Testis (tissue), 2 donors: ENCODE measurements at regions not wholly inside any gene's neighbourhood (a gene's known extent, or its start where the extent isn't known, plus 50 kb on each side); places are given as distances from the start of the nearest gene placed in this dataset.
"Not testable (repeated sequence)": the region's sequence is repeated elsewhere in the genome, so short reads cannot be mapped to it uniquely, and the experiment has no call there.

Experiments
- DNase-seq: peaks from one replicate; pipeline ENCODE4 v3.0.0-alpha.2; 2019
- H3K27ac ChIP-seq, 2 donors: fragments of 200-600 bp; sonication (generic); one replicate each; pipeline ENCODE4 v1.5.1; 2019
- H3K27me3 ChIP-seq: fragments of 200-600 bp; sonication (generic); one replicate; pipeline ENCODE4 v1.5.1; 2019
- H3K36me3 ChIP-seq: fragments of 200-600 bp; sonication (generic); one replicate; pipeline ENCODE4 v1.5.1; 2017; ENCODE audit warnings: low read depth; ENCODE audit errors: missing control alignments
- H3K4me1 ChIP-seq: fragments of 200-600 bp; sonication (generic); one replicate; pipeline ENCODE4 v1.5.1; 2019
- H3K4me3 ChIP-seq, 2 donors: fragments of 200-600 bp; sonication (generic); one replicate each; pipeline ENCODE4 v1.5.1; 2017 to 2019
- H3K9me3 ChIP-seq: fragments of 200-600 bp; sonication (generic); one replicate; pipeline ENCODE4 v1.5.1; 2017
- CTCF ChIP-seq, 3 experiments: fragments of 450-650 bp in 2 of 3; fragments of 200-600 bp in 1 of 3; sonication (generic) in 1 of 3; IDR thresholded peaks; one replicate each; pipeline ENCODE4 v1.5.1; 2016 to 2019; ENCODE audit warnings: antibody characterized with exemption in 3 of 3, mild to moderate bottlenecking in 2 of 3, moderate library complexity in 1 of 3
- POLR2A ChIP-seq: fragments of 450-650 bp; IDR thresholded peaks from one replicate; pipeline ENCODE4 v1.6.1; 2017; ENCODE audit warnings: antibody characterized with exemption, mild to moderate bottlenecking, moderate library complexity
- WGBS, 2 donors: methylation state at CpG; one replicate each; pipeline ENCODE4 v1.1.5; 2018; 5-methylcytosine and 5-hydroxymethylcytosine counted together
- intact Hi-C: fragments of 100-400 bp; cut with DNase I; formaldehyde crosslinking; loops from one replicate; pipeline ENCODE4 v1.15.1; 2023; ENCODE audit warnings: low total_unique reads

GRCh38 chr4:134070174-134070573 lies 131.4 kb downstream of the PABPC4L start:
- H3K27me3 ChIP-seq, result no peaks in the 10 kb centered on the region
- no peaks in the 10 kb centered on the region for H3K36me3 ChIP-seq
- H3K9me3 ChIP-seq, result no peaks in the 10 kb centered on the region
- no peak overlapping the region for H3K27ac ChIP-seq
- DNase-seq, result no peak
- intact Hi-C loops, result no loop called here
- H3K4me1 ChIP-seq, result no peaks in the 10 kb centered on the region
- no peak overlapping the region for H3K4me3 ChIP-seq
- 90 to 93% methylated on average over 5 to 6 of the region's 6 CpGs for WGBS, 2 donors
- TF ChIP-seq CTCF (IDR thresholded peaks at IDR 0.05) (no peak), POLR2A (no peak)

GRCh38 chr4:134057356-134057755 lies 144.2 kb downstream of the PABPC4L start:
- WGBS, 2 donors, result 85 to 98% methylated on average over 3 of the region's 3 CpGs
- Histone ChIP-seq H3K27ac (no peak overlapping the region), H3K4me3 (no peak overlapping the region), H3K36me3 (no peaks in the 10 kb centered on the region), H3K9me3 (no peaks in the 10 kb centered on the region), H3K4me1 (no peaks in the 10 kb centered on the region), H3K27me3 (no peaks in the 10 kb centered on the region)
- intact Hi-C loops, result no loop called here
- no peak for DNase-seq
- TF ChIP-seq CTCF (IDR thresholded peaks at IDR 0.05) (no peak), POLR2A (no peak)

DNA sequence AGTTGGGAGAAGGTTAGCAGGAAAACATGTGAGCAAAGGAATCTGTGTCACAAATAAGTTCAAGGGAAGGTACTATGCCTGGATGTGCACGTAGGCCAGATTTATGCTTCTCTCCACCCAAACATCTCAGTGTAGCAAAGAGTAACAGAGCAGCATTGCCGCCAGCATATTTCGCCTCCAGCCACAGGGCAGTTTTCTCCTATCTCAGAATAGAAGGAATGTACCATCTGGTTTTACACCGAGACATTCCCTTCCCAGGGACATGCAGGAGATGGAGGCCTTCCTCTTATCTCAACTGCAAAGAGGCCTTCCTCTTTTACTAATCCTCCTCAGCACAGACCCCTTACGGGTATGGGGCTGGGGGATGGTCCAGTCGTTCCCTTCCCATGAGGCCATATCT lies 155.4 kb downstream of the PABPC4L start:
- H3K36me3 ChIP-seq, H3K4me3 ChIP-seq, H3K9me3 ChIP-seq, H3K27ac ChIP-seq, H3K27me3 ChIP-seq, intact Hi-C loops, DNase-seq, H3K4me1 ChIP-seq: not testable (repeated sequence)
- WGBS, 2 donors, result 83 to 86% methylated on average over 6 of the region's 6 CpGs

- Histone ChIP-seq H3K36me3 (no peaks in the 10 kb centered on the region), H3K27me3 (no peaks in the 10 kb centered on the region), H3K27ac (no peak overlapping the region), H3K4me1 (no peaks in the 10 kb centered on the region), H3K4me3 (no peak overlapping the region), H3K9me3 (no peaks in the 10 kb centered on the region)
- WGBS, 2 donors, result 91 to 92% methylated on average over 3 of the region's 3 CpGs
- TF ChIP-seq CTCF (IDR thresholded peaks at IDR 0.05) (no peak), POLR2A (no peak)
- intact Hi-C loops, result no loop called here
- no peak for DNase-seq
Measured at GRCh38 chr4:134045411-134045810, 156.2 kb downstream of the PABPC4L start.

- Histone ChIP-seq H3K4me1 (no peaks in the 10 kb centered on the region), H3K27me3 (no peaks in the 10 kb centered on the region), H3K9me3 (no peaks in the 10 kb centered on the region), H3K36me3 (no peaks in the 10 kb centered on the region), H3K27ac (no peak overlapping the region), H3K4me3 (no peak overlapping the region)
- WGBS, 2 donors, result 81 to 84% methylated on average over 3 of the region's 3 CpGs
- intact Hi-C loops, result no loop called here
- no peak for DNase-seq
- TF ChIP-seq POLR2A (no peak), CTCF (IDR thresholded peaks at IDR 0.05) (no peak)
Measured at GRCh38 chr4:134043266-134043665, 158.3 kb downstream of the PABPC4L start.
